ENCODE measurements at regions not wholly inside any gene's neighbourhood (a gene's known extent, or its start where the extent isn't known, plus 50 kb on each side); places are given as distances from the start of the nearest gene placed in this dataset.

DNA sequence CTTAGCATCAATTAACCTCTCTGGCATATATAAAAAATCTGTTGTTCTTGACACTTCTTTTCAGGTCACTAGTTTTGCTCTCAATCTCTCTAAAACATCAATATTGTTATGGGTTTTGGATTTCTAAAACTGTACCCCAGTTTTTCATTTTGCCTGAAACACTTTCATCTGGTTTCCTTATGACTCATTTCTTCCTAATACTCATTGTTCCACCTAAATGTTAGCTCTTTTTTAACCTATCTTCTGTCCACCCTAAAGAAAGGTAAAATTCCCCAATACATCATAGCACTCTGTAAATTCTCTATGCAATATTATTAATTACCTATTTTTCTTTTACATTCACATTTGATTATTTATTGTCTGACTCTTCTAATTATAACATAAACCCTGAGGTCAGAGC is 575.5 kb upstream of the NDST4 start:
- Histone ChIP-seq H3K4me3 (no peak overlapping the region), H3K36me3 (no peaks in the 10 kb centered on the region), H3K9me3 (no peaks in the 10 kb centered on the region), H3K27me3 (no peaks in the 10 kb centered on the region), H3K27ac (no peak overlapping the region), H3K4me1 (no peaks in the 10 kb centered on the region)
- intact Hi-C loops (cut with DNase I; ENCODE audit: low total_unique reads): loop anchor here (10.0 kb wide), 1 partner anchor 434 kb away; no protein-coding TSS in a partner anchor
- TF ChIP-seq POLR2AphosphoS5 (IDR thresholded peaks at IDR 0.05) (no peak), POLR2A (IDR thresholded peaks at IDR 0.05) (no peak), EP300 (IDR thresholded peaks at IDR 0.05; ENCODE audit: low read depth) (no peak)
- TF ChIP-seq, protein P1, sequence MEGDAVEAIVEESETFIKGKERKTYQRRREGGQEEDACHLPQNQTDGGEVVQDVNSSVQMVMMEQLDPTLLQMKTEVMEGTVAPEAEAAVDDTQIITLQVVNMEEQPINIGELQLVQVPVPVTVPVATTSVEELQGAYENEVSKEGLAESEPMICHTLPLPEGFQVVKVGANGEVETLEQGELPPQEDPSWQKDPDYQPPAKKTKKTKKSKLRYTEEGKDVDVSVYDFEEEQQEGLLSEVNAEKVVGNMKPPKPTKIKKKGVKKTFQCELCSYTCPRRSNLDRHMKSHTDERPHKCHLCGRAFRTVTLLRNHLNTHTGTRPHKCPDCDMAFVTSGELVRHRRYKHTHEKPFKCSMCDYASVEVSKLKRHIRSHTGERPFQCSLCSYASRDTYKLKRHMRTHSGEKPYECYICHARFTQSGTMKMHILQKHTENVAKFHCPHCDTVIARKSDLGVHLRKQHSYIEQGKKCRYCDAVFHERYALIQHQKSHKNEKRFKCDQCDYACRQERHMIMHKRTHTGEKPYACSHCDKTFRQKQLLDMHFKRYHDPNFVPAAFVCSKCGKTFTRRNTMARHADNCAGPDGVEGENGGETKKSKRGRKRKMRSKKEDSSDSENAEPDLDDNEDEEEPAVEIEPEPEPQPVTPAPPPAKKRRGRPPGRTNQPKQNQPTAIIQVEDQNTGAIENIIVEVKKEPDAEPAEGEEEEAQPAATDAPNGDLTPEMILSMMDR (IDR thresholded peaks at IDR 0.05): no peak
- in situ Hi-C loops (cut with MboI; ENCODE audit: low pct_ligation_motif_present in 1 of 4, low pct_unique_long_range_greater_than_20kb in 1 of 4, low sequenced_read_pairs in 3 of 4): no loop called here
- no peak for DNase-seq

DNA sequence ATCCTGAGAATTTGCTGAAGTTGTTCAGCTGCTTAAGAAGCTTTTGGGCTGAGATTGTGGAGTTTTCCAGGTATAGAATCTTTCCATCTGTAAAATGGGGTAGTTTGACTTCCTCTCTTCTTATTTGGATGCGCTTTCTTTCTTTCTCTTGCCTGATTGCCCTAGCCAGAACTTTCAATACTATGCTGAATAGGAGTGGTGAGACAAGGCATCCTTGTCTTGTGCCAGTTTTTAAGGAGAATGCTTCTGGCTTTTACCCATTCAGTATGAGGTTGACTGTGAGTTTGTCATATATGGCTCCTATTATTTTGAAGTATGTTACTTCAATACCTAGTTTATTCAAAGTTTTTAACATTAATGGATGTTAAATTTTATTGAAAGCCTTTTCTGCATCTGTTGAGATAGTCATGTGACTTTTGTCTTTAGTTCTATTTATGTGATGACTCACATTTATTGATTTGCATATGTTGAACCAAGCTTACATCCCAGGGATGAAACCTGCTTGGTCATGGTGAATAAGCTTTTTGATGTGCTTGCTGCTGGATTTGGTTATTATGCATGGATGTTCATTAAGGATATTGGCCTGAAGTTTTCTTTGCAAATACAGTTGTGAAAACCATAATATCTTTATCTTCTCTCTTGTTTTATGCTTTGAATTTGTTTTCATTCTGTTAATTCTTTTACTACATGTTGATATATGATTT is 573.8 kb upstream of the NDST4 start:
- intact Hi-C loops (cut with DNase I; ENCODE audit: low total_unique reads) (loop anchor here (10.0 kb wide), 1 partner anchor 432 kb away; no protein-coding TSS in a partner anchor), in situ Hi-C loops (cut with MboI; ENCODE audit: low pct_ligation_motif_present in 1 of 4, low pct_unique_long_range_greater_than_20kb in 1 of 4, low sequenced_read_pairs in 3 of 4) (no loop called here)
- no peaks in the 10 kb centered on the region for H3K4me1 ChIP-seq
- no peaks in the 10 kb centered on the region for H3K9me3 ChIP-seq
- no peaks in the 10 kb centered on the region for H3K27me3 ChIP-seq
- DNase-seq: no peak
- H3K36me3 ChIP-seq: no peaks in the 10 kb centered on the region
- H3K27ac ChIP-seq: no peak overlapping the region
- WGBS, 2 donors (ENCODE audit: low coverage in 1 of 2): 68 to 100% methylated on average over 1 of the region's 1 CpG
- H3K4me3 ChIP-seq: no peak overlapping the region
- TF ChIP-seq POLR2A (IDR thresholded peaks at IDR 0.05) (no peak), EP300 (IDR thresholded peaks at IDR 0.05; ENCODE audit: low read depth) (no peak), POLR2AphosphoS5 (IDR thresholded peaks at IDR 0.05) (no peak)
- TF ChIP-seq, protein P1 (IDR thresholded peaks at IDR 0.05): no peak

DNA sequence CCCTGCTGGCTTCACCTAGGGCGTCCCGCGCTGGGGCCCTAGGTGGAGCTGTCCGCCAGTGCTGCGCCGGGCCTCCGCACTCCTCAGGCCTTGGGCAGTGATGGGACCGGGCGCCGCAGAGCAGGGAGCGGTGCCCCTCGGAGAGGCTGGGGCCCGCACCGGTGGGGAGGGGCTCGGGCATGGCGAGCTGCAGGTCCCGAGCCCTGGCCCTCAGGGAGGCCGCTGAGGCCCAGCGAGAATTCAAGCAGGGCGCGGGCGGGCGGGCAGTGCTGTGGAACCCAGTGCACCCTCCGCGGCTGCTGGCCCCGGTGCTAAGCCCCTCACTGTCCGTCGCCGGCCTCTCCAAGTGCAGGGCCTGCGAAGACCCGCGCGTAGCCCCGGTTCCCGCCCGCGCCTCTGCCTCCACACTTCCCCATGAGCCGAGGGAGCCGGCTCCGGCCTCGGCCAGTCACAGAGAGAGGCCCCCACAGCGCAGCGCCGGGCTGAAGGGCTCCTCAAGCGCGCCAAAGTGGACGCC is 565.1 kb upstream of the NDST4 start:
- no peaks in the 10 kb centered on the region for H3K9me3 ChIP-seq
- WGBS, 2 donors (ENCODE audit: low coverage in 1 of 2): 94% methylated on average over 32 of the region's 47 CpGs; no CpG with 5 or more reads in 1 of the 2 donors
- H3K27me3 ChIP-seq: no peaks in the 10 kb centered on the region
- H3K4me1 ChIP-seq: no peaks in the 10 kb centered on the region
- H3K27ac ChIP-seq: no peak overlapping the region
- H3K4me3 ChIP-seq: no peak overlapping the region
- no peak for DNase-seq
- H3K36me3 ChIP-seq: no peaks in the 10 kb centered on the region
- intact Hi-C loops (cut with DNase I; ENCODE audit: low total_unique reads): no loop called here
- TF ChIP-seq POLR2A (IDR thresholded peaks at IDR 0.05) (no peak), POLR2AphosphoS5 (IDR thresholded peaks at IDR 0.05) (no peak), EP300 (IDR thresholded peaks at IDR 0.05; ENCODE audit: low read depth) (no peak)
- TF ChIP-seq, protein P1 (IDR thresholded peaks at IDR 0.05): no peak
- in situ Hi-C loops (cut with MboI; ENCODE audit: low pct_ligation_motif_present in 1 of 4, low pct_unique_long_range_greater_than_20kb in 1 of 4, low sequenced_read_pairs in 3 of 4): no loop called here

DNA sequence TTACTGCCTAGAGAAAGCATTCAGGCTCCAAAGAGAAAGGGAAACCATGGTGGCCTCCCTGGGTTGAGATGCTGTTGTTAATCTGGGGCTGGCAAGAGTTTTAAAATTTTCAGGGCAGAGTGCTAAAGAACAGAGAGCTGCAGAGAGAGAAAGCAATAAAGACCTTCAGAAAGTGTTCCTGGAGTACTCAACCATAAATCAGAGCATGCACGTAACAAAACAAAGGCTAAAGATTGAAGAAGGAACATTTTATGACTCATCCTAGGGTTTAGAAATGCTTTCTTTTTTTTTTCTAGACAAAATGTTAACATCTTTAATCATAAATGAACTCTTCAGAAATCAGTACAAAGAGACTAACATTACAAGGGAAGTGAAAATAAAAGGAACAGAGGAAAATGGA is 562.3 kb upstream of the NDST4 start:
- Histone ChIP-seq H3K27me3 (no peaks in the 10 kb centered on the region), H3K9me3 (no peaks in the 10 kb centered on the region), H3K4me1 (no peaks in the 10 kb centered on the region), H3K36me3 (no peaks in the 10 kb centered on the region), H3K4me3 (no peak overlapping the region), H3K27ac (no peak overlapping the region)
- no peak for DNase-seq
- 28 to 36% methylated on average over 1 of the region's 1 CpG for WGBS, 2 donors (ENCODE audit: low coverage in 1 of 2)
- no peak for TF ChIP-seq EP300 (IDR thresholded peaks at IDR 0.05; ENCODE audit: low read depth)
- TF ChIP-seq POLR2A (IDR thresholded peaks at IDR 0.05): no peak
- TF ChIP-seq, protein P1 (IDR thresholded peaks at IDR 0.05): no peak
- no peak for TF ChIP-seq POLR2AphosphoS5 (IDR thresholded peaks at IDR 0.05)
- in situ Hi-C loops (cut with MboI; ENCODE audit: low pct_ligation_motif_present in 1 of 4, low pct_unique_long_range_greater_than_20kb in 1 of 4, low sequenced_read_pairs in 3 of 4) (no loop called here), intact Hi-C loops (cut with DNase I; ENCODE audit: low total_unique reads) (no loop called here)

Measured in transverse colon (tissue), 4 donors.